WTC11 (cell line): ENCODE measurements at regions not wholly inside any gene's neighbourhood (a gene's known extent, or its start where the extent isn't known, plus 50 kb on each side); places are given as distances from the start of the nearest gene placed in this dataset.

Experiments
- ATAC-seq: fragments of 200-7000 bp; cut with Tn5 transposase; 2 replicates; pipeline ENCODE4 v1.10.0; 2021; ENCODE audit warnings: mild to moderate bottlenecking, moderate library complexity
- CTCF ChIA-PET: fragments of 300-600 bp; sonication (Branson Sonifier 250); formaldehyde crosslinking; loops from one replicate; lab custom pipeline; 2021; ENCODE audit warnings: antibody characterized with exemption; lab: Charles Lee
- POLR2A ChIA-PET: fragments of 350-600 bp; sonication (Branson Sonifier 250); formaldehyde crosslinking; loops from one replicate; lab custom pipeline; 2021; ENCODE audit warnings: antibody characterized with exemption; lab: Charles Lee
- DNase-seq: peaks from one replicate; pipeline ENCODE4 v3.0.0; 2021; ENCODE audit warnings: low spot score
- H3K27ac Mint-ChIP-seq: 2 replicates; pipeline ENCODE4 v1.8.0; 2021; ENCODE audit warnings: mixed read lengths
- H3K27me3 Mint-ChIP-seq: 2 replicates; pipeline ENCODE4 v1.8.0; 2021; ENCODE audit warnings: low read depth, mild to moderate bottlenecking, moderate library complexity, mixed read lengths
- H3K36me3 Mint-ChIP-seq: 2 replicates; pipeline ENCODE4 v1.8.0; 2021; ENCODE audit warnings: mixed read lengths
- H3K4me1 Mint-ChIP-seq: 2 replicates; pipeline ENCODE4 v1.8.0; 2022; ENCODE audit warnings: mixed read lengths
- H3K4me3 Mint-ChIP-seq: 2 replicates; pipeline ENCODE4 v1.8.0; 2021; ENCODE audit warnings: mild to moderate bottlenecking, moderate library complexity, mixed read lengths
- H3K9me3 Mint-ChIP-seq: 2 replicates; pipeline ENCODE4 v1.8.0; 2021; ENCODE audit warnings: mixed read lengths
- CREB1 ChIP-seq: sonication (generic); formaldehyde crosslinking; IDR thresholded peaks from 2 replicates; pipeline ENCODE4 v1.8.0; 2023; ENCODE audit warnings: mild to moderate bottlenecking, missing genetic modification reagents
- CREM ChIP-seq: sonication (generic); formaldehyde crosslinking; IDR thresholded peaks from 2 replicates; pipeline ENCODE4 v1.8.1; 2022; ENCODE audit warnings: mild to moderate bottlenecking, missing genetic modification reagents, moderate library complexity
- EMX1 ChIP-seq: fragments of 250-450 bp; sonication (Bioruptor Pico); IDR thresholded peaks from 2 replicates; pipeline ENCODE4 v1.8.0; 2021; ENCODE audit warnings: mild to moderate bottlenecking
- JAZF1 ChIP-seq: fragments of 250-450 bp; sonication (Bioruptor Pico); IDR thresholded peaks from 2 replicates; pipeline ENCODE4 v1.9.0; 2021; ENCODE audit warnings: moderate library complexity, mild to moderate bottlenecking, inconsistent platforms
- JUN ChIP-seq: sonication (generic); formaldehyde crosslinking; IDR thresholded peaks from 2 replicates; pipeline ENCODE4 v1.8.0; 2023; ENCODE audit warnings: mild to moderate bottlenecking, missing genetic modification reagents
- MYBL2 ChIP-seq: sonication (generic); formaldehyde crosslinking; IDR thresholded peaks from 2 replicates; pipeline ENCODE4 v1.8.1; 2023; ENCODE audit warnings: mild to moderate bottlenecking, moderate library complexity, missing genetic modification reagents
- NR3C1 ChIP-seq: sonication (generic); formaldehyde crosslinking; conservative IDR thresholded peaks from 2 replicates; pipeline ENCODE4 v1.8.1; 2023; ENCODE audit warnings: low read depth, mild to moderate bottlenecking, missing genetic modification reagents
- OVOL2 ChIP-seq: fragments of 250-450 bp; sonication (Bioruptor Pico); IDR thresholded peaks from 2 replicates; pipeline ENCODE4 v1.9.0; 2021; ENCODE audit warnings: mild to moderate bottlenecking, borderline replicate concordance
- RORB ChIP-seq: fragments of 250-450 bp; sonication (Bioruptor Pico); IDR thresholded peaks from 2 replicates; pipeline ENCODE4 v1.9.0; 2021; ENCODE audit warnings: mild to moderate bottlenecking
- TCF7 ChIP-seq: sonication (generic); formaldehyde crosslinking; IDR thresholded peaks from 2 replicates; pipeline ENCODE4 v1.8.0; 2022; ENCODE audit warnings: mild to moderate bottlenecking, low read depth, missing genetic modification reagents, moderate library complexity
- TEAD1 ChIP-seq: sonication (generic); formaldehyde crosslinking; IDR thresholded peaks from 2 replicates; pipeline ENCODE4 v1.8.0; 2022; ENCODE audit warnings: mild to moderate bottlenecking, missing genetic modification reagents
- TP53 ChIP-seq: sonication (generic); formaldehyde crosslinking; IDR thresholded peaks from 2 replicates; pipeline ENCODE4 v1.8.1; 2023; ENCODE audit warnings: mild to moderate bottlenecking, missing genetic modification reagents
- ZNF121 ChIP-seq: sonication (generic); formaldehyde crosslinking; IDR thresholded peaks from 2 replicates; pipeline ENCODE4 v1.8.0; 2023; ENCODE audit warnings: missing genetic modification reagents
- TF ChIP-seq, protein P1 (sequence below): sonication (generic); formaldehyde crosslinking; IDR thresholded peaks from 2 replicates; pipeline ENCODE4 v1.8.1; 2023; ENCODE audit warnings: mild to moderate bottlenecking, missing genetic modification reagents, moderate library complexity
- TF ChIP-seq, protein P2 (sequence below): fragments of 250-450 bp; sonication (Bioruptor Pico); IDR thresholded peaks from 2 replicates; pipeline ENCODE4 v1.9.0; 2021; ENCODE audit warnings: mild to moderate bottlenecking
- TF ChIP-seq, protein P3 (sequence below): sonication (generic); formaldehyde crosslinking; IDR thresholded peaks from 2 replicates; pipeline ENCODE4 v1.8.1; 2023; ENCODE audit warnings: mild to moderate bottlenecking, missing genetic modification reagents
- TF ChIP-seq, protein P4 (sequence below): fragments of 250-450 bp; sonication (Bioruptor Pico); IDR thresholded peaks from 2 replicates; pipeline ENCODE4 v2.1.2; 2022; ENCODE audit warnings: mild to moderate bottlenecking, moderate library complexity
- TF ChIP-seq, protein P5 (sequence below): sonication (generic); formaldehyde crosslinking; IDR thresholded peaks from 2 replicates; pipeline ENCODE4 v1.8.0; 2022; ENCODE audit warnings: missing genetic modification reagents
- TF ChIP-seq, protein P6 (sequence below): sonication (generic); formaldehyde crosslinking; IDR thresholded peaks from 2 replicates; pipeline ENCODE4 v1.8.0; 2022; ENCODE audit warnings: mild to moderate bottlenecking, missing genetic modification reagents

DNA sequence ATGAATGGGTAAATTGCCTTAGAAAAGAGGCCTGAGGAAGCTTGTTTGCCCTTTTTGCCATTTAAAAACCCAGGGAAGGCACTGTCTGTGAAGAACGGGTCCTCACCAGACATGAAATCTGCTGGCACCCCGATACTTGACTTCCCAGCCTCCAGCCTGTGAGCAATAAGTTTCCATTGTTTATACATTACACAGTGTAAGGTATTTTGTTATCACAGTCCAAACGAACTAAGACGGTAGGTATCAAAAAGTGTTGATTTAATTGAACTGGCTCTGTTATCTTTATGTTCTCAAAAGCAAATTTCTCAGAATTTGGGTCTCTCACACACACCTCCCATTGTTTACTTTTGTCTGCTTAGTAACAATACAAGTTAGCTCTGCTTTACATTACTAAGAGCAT, 181.1 kb upstream of the MARCKS start:
- ChIA-PET POLR2A (no interaction called here), CTCF (no interaction called here)
- no peak overlapping the region for H3K27ac Mint-ChIP-seq
- H3K4me1 Mint-ChIP-seq, result peaks cover 42% of the 10 kb centered on the region
- H3K27me3 Mint-ChIP-seq, result no peaks in the 10 kb centered on the region
- no peaks in the 10 kb centered on the region for H3K9me3 Mint-ChIP-seq
- DNase-seq (no peak), ATAC-seq (no peak)
- H3K4me3 Mint-ChIP-seq, result no peak overlapping the region
- H3K36me3 Mint-ChIP-seq, result no peaks in the 10 kb centered on the region
- TF ChIP-seq, protein P1, sequence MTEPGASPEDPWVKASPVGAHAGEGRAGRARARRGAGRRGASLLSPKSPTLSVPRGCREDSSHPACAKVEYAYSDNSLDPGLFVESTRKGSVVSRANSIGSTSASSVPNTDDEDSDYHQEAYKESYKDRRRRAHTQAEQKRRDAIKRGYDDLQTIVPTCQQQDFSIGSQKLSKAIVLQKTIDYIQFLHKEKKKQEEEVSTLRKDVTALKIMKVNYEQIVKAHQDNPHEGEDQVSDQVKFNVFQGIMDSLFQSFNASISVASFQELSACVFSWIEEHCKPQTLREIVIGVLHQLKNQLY (CRISPR knock-in tag), result no peak
- TF ChIP-seq EMX1 (CRISPR knock-in tag), result no peak

DNA sequence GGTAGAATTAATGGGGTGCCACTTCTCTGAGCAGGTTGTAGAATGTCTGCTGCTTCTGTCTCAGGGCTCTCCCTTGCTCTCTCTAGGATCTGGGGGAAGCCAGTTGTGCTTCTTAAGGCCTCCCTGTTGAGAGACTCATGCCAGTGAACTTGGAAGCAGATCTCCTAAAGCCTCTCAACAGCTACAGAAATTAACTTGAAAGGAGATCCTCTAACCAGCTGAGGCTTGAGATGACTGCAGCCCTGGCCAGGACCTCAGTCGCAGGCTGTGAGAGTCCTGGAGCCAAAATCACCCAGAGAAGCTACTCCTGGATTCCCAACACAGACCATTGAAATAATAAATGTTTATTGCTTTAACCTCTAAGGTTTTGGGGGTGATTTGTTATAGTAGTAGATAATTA, 180.2 kb upstream of the MARCKS start:
- POLR2A ChIA-PET, result no interaction called here
- H3K27me3 Mint-ChIP-seq, result no peaks in the 10 kb centered on the region
- TF ChIP-seq NR3C1 (CRISPR knock-in tag), result no peak
- TF ChIP-seq, protein P2, sequence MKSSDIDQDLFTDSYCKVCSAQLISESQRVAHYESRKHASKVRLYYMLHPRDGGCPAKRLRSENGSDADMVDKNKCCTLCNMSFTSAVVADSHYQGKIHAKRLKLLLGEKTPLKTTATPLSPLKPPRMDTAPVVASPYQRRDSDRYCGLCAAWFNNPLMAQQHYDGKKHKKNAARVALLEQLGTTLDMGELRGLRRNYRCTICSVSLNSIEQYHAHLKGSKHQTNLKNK (CRISPR knock-in tag), result no peak
- no peak for TF ChIP-seq MYBL2
- TF ChIP-seq OVOL2, result no peak
- no peak for TF ChIP-seq TP53 (CRISPR knock-in tag)
- TF ChIP-seq CREB1 (CRISPR knock-in tag), result no peak
- TF ChIP-seq CREM (CRISPR knock-in tag), result no peak
- TF ChIP-seq TEAD1 (CRISPR knock-in tag), result no peak
- TF ChIP-seq, protein P3, sequence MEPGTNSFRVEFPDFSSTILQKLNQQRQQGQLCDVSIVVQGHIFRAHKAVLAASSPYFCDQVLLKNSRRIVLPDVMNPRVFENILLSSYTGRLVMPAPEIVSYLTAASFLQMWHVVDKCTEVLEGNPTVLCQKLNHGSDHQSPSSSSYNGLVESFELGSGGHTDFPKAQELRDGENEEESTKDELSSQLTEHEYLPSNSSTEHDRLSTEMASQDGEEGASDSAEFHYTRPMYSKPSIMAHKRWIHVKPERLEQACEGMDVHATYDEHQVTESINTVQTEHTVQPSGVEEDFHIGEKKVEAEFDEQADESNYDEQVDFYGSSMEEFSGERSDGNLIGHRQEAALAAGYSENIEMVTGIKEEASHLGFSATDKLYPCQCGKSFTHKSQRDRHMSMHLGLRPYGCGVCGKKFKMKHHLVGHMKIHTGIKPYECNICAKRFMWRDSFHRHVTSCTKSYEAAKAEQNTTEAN (CRISPR knock-in tag), result no peak
- TF ChIP-seq, protein P4, sequence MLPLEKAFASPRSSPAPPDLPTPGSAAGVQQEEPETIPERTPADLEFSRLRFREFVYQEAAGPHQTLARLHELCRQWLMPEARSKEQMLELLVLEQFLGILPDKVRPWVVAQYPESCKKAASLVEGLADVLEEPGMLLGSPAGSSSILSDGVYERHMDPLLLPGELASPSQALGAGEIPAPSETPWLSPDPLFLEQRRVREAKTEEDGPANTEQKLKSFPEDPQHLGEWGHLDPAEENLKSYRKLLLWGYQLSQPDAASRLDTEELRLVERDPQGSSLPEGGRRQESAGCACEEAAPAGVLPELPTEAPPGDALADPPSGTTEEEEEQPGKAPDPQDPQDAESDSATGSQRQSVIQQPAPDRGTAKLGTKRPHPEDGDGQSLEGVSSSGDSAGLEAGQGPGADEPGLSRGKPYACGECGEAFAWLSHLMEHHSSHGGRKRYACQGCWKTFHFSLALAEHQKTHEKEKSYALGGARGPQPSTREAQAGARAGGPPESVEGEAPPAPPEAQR (CRISPR knock-in tag), result no peak
- no peak for TF ChIP-seq TCF7 (CRISPR knock-in tag)
- no peak overlapping the region for H3K27ac Mint-ChIP-seq
- ATAC-seq (no peak), DNase-seq (no peak)
- H3K4me3 Mint-ChIP-seq, result no peak overlapping the region
- no peaks in the 10 kb centered on the region for H3K36me3 Mint-ChIP-seq
- CTCF ChIA-PET, result interaction anchor here (1.8 kb wide), 1 partner anchor 182 kb away, joined by 4 read pairs; no protein-coding TSS in a partner anchor
- no peaks in the 10 kb centered on the region for H3K9me3 Mint-ChIP-seq
- peaks cover 35% of the 10 kb centered on the region for H3K4me1 Mint-ChIP-seq

DNA sequence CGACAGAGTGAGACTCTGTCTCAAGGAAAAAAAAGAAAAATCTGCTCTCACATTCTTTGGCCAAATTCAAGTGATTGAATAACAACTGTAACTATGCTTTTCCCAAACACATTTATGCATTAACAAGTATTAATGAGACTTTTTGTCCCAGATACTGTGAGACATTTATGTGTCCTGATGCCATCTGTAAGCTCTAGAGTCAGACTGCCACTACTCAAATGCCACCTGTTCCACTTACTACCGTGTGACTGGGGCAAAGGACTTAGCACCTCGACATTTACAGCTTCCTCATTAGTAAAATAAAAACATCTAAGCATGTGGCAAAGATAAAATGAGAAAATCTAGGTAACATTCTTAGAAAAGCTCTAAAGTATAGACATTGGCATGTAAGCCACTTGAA, 178.1 kb upstream of the MARCKS start:
- Mint-ChIP-seq H3K9me3 (no peaks in the 10 kb centered on the region), H3K27me3 (no peaks in the 10 kb centered on the region), H3K4me1 (peaks cover 24% of the 10 kb centered on the region), H3K36me3 (no peaks in the 10 kb centered on the region), H3K27ac (no peak overlapping the region), H3K4me3 (no peak overlapping the region)
- DNase-seq (no peak), ATAC-seq (no peak)
- ChIA-PET CTCF (no interaction called here), POLR2A (no interaction called here)
- TF ChIP-seq ZNF121 (CRISPR knock-in tag) (no peak), OVOL2 (no peak), RORB (no peak), JAZF1 (CRISPR knock-in tag) (no peak), JUN (no peak)
- TF ChIP-seq, protein P5, sequence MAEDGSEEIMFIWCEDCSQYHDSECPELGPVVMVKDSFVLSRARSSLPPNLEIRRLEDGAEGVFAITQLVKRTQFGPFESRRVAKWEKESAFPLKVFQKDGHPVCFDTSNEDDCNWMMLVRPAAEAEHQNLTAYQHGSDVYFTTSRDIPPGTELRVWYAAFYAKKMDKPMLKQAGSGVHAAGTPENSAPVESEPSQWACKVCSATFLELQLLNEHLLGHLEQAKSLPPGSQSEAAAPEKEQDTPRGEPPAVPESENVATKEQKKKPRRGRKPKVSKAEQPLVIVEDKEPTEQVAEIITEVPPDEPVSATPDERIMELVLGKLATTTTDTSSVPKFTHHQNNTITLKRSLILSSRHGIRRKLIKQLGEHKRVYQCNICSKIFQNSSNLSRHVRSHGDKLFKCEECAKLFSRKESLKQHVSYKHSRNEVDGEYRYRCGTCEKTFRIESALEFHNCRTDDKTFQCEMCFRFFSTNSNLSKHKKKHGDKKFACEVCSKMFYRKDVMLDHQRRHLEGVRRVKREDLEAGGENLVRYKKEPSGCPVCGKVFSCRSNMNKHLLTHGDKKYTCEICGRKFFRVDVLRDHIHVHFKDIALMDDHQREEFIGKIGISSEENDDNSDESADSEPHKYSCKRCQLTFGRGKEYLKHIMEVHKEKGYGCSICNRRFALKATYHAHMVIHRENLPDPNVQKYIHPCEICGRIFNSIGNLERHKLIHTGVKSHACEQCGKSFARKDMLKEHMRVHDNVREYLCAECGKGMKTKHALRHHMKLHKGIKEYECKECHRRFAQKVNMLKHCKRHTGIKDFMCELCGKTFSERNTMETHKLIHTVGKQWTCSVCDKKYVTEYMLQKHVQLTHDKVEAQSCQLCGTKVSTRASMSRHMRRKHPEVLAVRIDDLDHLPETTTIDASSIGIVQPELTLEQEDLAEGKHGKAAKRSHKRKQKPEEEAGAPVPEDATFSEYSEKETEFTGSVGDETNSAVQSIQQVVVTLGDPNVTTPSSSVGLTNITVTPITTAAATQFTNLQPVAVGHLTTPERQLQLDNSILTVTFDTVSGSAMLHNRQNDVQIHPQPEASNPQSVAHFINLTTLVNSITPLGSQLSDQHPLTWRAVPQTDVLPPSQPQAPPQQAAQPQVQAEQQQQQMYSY (CRISPR knock-in tag), result no peak
- TF ChIP-seq, protein P6, sequence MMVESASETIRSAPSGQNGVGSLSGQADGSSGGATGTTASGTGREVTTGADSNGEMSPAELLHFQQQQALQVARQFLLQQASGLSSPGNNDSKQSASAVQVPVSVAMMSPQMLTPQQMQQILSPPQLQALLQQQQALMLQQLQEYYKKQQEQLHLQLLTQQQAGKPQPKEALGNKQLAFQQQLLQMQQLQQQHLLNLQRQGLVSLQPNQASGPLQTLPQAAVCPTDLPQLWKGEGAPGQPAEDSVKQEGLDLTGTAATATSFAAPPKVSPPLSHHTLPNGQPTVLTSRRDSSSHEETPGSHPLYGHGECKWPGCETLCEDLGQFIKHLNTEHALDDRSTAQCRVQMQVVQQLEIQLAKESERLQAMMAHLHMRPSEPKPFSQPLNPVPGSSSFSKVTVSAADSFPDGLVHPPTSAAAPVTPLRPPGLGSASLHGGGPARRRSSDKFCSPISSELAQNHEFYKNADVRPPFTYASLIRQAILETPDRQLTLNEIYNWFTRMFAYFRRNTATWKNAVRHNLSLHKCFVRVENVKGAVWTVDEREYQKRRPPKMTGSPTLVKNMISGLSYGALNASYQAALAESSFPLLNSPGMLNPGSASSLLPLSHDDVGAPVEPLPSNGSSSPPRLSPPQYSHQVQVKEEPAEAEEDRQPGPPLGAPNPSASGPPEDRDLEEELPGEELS (CRISPR knock-in tag), result no peak
- TF ChIP-seq, protein P3 (CRISPR knock-in tag), result no peak
